Heart right ventricle (tissue), 16 donors: ENCODE measurements at regions not wholly inside any gene's neighbourhood (a gene's known extent, or its start where the extent isn't known, plus 50 kb on each side); places are given as distances from the start of the nearest gene placed in this dataset.

Experiments
- ATAC-seq, 8 donors: fragments of 200-7000 bp; cut with Tn5 transposase; one replicate each; pipeline ENCODE4 v1.9.1; 2020; ENCODE audit warnings: mild to moderate bottlenecking in 8 of 8, moderate library complexity in 8 of 8, moderate number of reproducible peaks in 1 of 8
- DNase-seq, 2 donors: peaks; one replicate each; pipeline ENCODE4 v3.0.0-alpha.2; 2020
- H3K27ac ChIP-seq, 10 donors: fragments of 200-600 bp; sonication (generic) in 2 of 10; one replicate each; pipeline versions ENCODE4 v1.5.0 to v1.8.0; 2020 to 2022; ENCODE audit warnings: mild to moderate bottlenecking in 3 of 10
- H3K27me3 ChIP-seq, 7 donors: fragments of 200-600 bp; one replicate each; pipeline ENCODE4 v1.8.0; 2021 to 2022; ENCODE audit warnings: mild to moderate bottlenecking in 2 of 7
- H3K36me3 ChIP-seq, 9 donors: fragments of 200-600 bp; sonication (generic) in 1 of 9; one replicate each; pipeline versions ENCODE4 v1.5.0 to v1.8.0; 2020 to 2022; ENCODE audit warnings: mild to moderate bottlenecking in 2 of 9
- H3K4me1 ChIP-seq, 9 donors: fragments of 200-600 bp; sonication (generic) in 1 of 9; one replicate each; pipeline versions ENCODE4 v1.5.0 to v1.8.0; 2020 to 2022; ENCODE audit warnings: mild to moderate bottlenecking in 4 of 9
- H3K4me3 ChIP-seq, 10 donors: fragments of 200-600 bp; sonication (generic) in 2 of 10; one replicate each; pipeline versions ENCODE4 v1.5.0 to v1.8.0; 2020 to 2022; ENCODE audit warnings: mild to moderate bottlenecking in 7 of 10, moderate library complexity in 2 of 10
- H3K9me3 ChIP-seq, 11 donors: fragments of 200-600 bp in 10 of 11; sonication (generic) in 2 of 11; one replicate each; pipeline versions ENCODE4 v1.5.0 to v1.8.0; 2013 to 2022; ENCODE audit warnings: mild to moderate bottlenecking in 2 of 11, control low read depth in 1 of 11, moderate library complexity in 1 of 11
- CTCF ChIP-seq, 9 donors: fragments of 200-600 bp; sonication (generic) in 2 of 9; IDR thresholded peaks; one replicate each; pipeline versions ENCODE4 v1.5.0 to v1.8.0; 2021 to 2022; ENCODE audit warnings: antibody characterized with exemption in 9 of 9, mild to moderate bottlenecking in 5 of 9, moderate library complexity in 1 of 9
- WGBS, 2 donors: extraction: QIAGEN DNeasy Blood & Tissue Kit; methylation state at CpG; one replicate each; pipeline ENCODE4 v1.1.7; 2013; ENCODE audit warnings: inconsistent platforms in 1 of 2; 5-methylcytosine and 5-hydroxymethylcytosine counted together
- intact Hi-C, 10 donors: fragments of 100-400 bp; cut with DNase I; formaldehyde crosslinking; loops; one replicate each; pipeline versions ENCODE4 v1.11.1 to v1.14.2; 2022
- donor health status: Arrhythmogenic right ventricular cardiomyopathy.
- donor health status: ischemic (EF 13 %, LVEDD 7.1; RV severe dilation, severe dysfunction).
- donor health status: healthy with polysubstance abuse.
- donor health status: DM: no; HTN: yes; CAD: no.
- donor health status: DM: no; HTN: no; CAD: no.
- donor health status: ischemic (EF 25% LVEDD 6.9; RV normal size, moderate dysfunction).
- donor health status: ischemic (EF 25% LVEDD 5.7; RV mildly dilated, moderate dysfunction).
- donor health status: healthy.
- donor health status: DM: yes; HTN: yes; CAD: no.
- donor health status: Ischemic cardiomyopathy.
- donor health status: ischemic (EF 35%, LVEDD 5.7; RV mildly dilated, moderate dysfunction).
- donor health status: nonischemic (EF 11% LVEDD 7.7; RV severe dilation, severe dysfunction).
- donor health status: DM: yes; HTN: yes; CAD: no.
- donor health status: PGD.
- donor health status: ischemic (EF 29% LVEDD 5.4; RV normal size, mild dysfunction).
- donor health status: nonischemic (EF 23%, LVEDD 6.1; RV moderate dilation, normal function).

GRCh38 chr7:138259675-138260074 is 183.4 kb downstream of the AKR1D1 start:
- intact Hi-C loops: no loop called here
- Histone ChIP-seq H3K4me3 (no peak overlapping the region), H3K9me3 (peaks cover 0 to 15% (median 2%) of the 10 kb centered on the region in 11 donors), H3K36me3 (no peaks in the 10 kb centered on the region), H3K27me3 (no peaks in the 10 kb centered on the region), H3K4me1 (peaks cover 0 to 12% (median 5%) of the 10 kb centered on the region in 9 donors), H3K27ac (no peak overlapping the region)
- 93 to 97% methylated on average over 3 of the region's 3 CpGs for WGBS, 2 donors
- TF ChIP-seq CTCF (IDR thresholded peaks at IDR 0.05): no peak
- ATAC-seq: no peak
- DNase-seq: no peak

GRCh38 chr7:138267934-138268333 is 191.7 kb downstream of the AKR1D1 start:
- no peak for TF ChIP-seq CTCF (IDR thresholded peaks at IDR 0.05)
- DNase-seq: no peak
- Histone ChIP-seq H3K27me3 (no peaks in the 10 kb centered on the region), H3K4me1 (no peaks in the 10 kb centered on the region), H3K4me3 (no peak overlapping the region), H3K27ac (no peak overlapping the region), H3K36me3 (no peaks in the 10 kb centered on the region), H3K9me3 (peaks cover 0 to 9% (median 0%) of the 10 kb centered on the region in 11 donors)
- WGBS, 2 donors: 97 to 98% methylated on average over 6 of the region's 6 CpGs
- intact Hi-C loops: no loop called here
- no peak for ATAC-seq

- Histone ChIP-seq H3K27me3 (no peaks in the 10 kb centered on the region), H3K4me3 (no peak overlapping the region), H3K9me3 (peaks cover 0 to 12% (median 0%) of the 10 kb centered on the region in 11 donors), H3K27ac (no peak overlapping the region), H3K36me3 (no peaks in the 10 kb centered on the region), H3K4me1 (no peaks in the 10 kb centered on the region)
- no peak for TF ChIP-seq CTCF (IDR thresholded peaks at IDR 0.05)
- intact Hi-C loops: loop anchor here in 1 of 10 donors (10.0 kb wide), 1 partner anchor 62 kb away; no protein-coding TSS in a partner anchor
- no peak for ATAC-seq
- no peak for DNase-seq
These were observed 183.2 kb upstream of the TRIM24 start for GRCh38 chr7:138276891-138277290.

- Histone ChIP-seq H3K36me3 (no peaks in the 10 kb centered on the region), H3K4me3 (no peak overlapping the region), H3K4me1 (no peaks in the 10 kb centered on the region), H3K27me3 (no peaks in the 10 kb centered on the region), H3K27ac (no peak overlapping the region), H3K9me3 (peaks cover 0 to 12% (median 0%) of the 10 kb centered on the region in 11 donors)
- no peak for TF ChIP-seq CTCF (IDR thresholded peaks at IDR 0.05)
- DNase-seq (no peak), ATAC-seq (no peak)
- 95 to 97% methylated on average over 2 of the region's 2 CpGs for WGBS, 2 donors
- intact Hi-C loops: loop anchor here in 1 of 10 donors (10.0 kb wide), 1 partner anchor 64 kb away; no protein-coding TSS in a partner anchor
These were observed 181.5 kb upstream of the TRIM24 start for GRCh38 chr7:138278601-138279000.
